ENCODE measurements at regions not wholly inside any gene's neighbourhood (a gene's known extent, or its start where the extent isn't known, plus 50 kb on each side); places are given as distances from the start of the nearest gene placed in this dataset.

- Histone ChIP-seq H3K27me3 (ENCODE audit: control insufficient read depth in 5 of 5, insufficient read depth in 4 of 5, low read length in 5 of 5) (peaks cover 6 to 30% (median 13%) of the 10 kb centered on the region in 5 donors), H3K4me1 (ENCODE audit: control insufficient read depth in 5 of 5, insufficient read depth in 5 of 5, low read length in 5 of 5) (no peaks in the 10 kb centered on the region), H3K36me3 (ENCODE audit: control insufficient read depth in 5 of 5, insufficient read depth in 5 of 5, low read length in 5 of 5) (no peaks in the 10 kb centered on the region), H3K9ac (ENCODE audit: low read length in 5 of 5) (no peak overlapping the region), H3K4me3 (ENCODE audit: low read depth in 1 of 5, low read length in 5 of 5) (no peak overlapping the region), H3K9me3 (ENCODE audit: control insufficient read depth in 5 of 5, low read length in 5 of 5) (no peaks in the 10 kb centered on the region), H3K27ac (ENCODE audit: low read depth, low read length) (no peak overlapping the region)
Measured at GRCh38 chr22:48591286-48592065, 1236.2 kb downstream of the BRD1 start.

- no peaks in the 10 kb centered on the region for H3K9me3 ChIP-seq (ENCODE audit: control insufficient read depth in 5 of 5, low read length in 5 of 5)
- no peak overlapping the region for H3K4me3 ChIP-seq (ENCODE audit: low read depth in 1 of 5, low read length in 5 of 5)
- H3K36me3 ChIP-seq (ENCODE audit: control insufficient read depth in 5 of 5, insufficient read depth in 5 of 5, low read length in 5 of 5) = no peaks in the 10 kb centered on the region
- H3K27me3 ChIP-seq (ENCODE audit: control insufficient read depth in 5 of 5, insufficient read depth in 4 of 5, low read length in 5 of 5) = peaks cover 6 to 33% (median 17%) of the 10 kb centered on the region in 5 donors
- no peak overlapping the region for H3K9ac ChIP-seq (ENCODE audit: low read length in 5 of 5)
- H3K27ac ChIP-seq (ENCODE audit: low read depth, low read length) = no peak overlapping the region
- no peaks in the 10 kb centered on the region for H3K4me1 ChIP-seq (ENCODE audit: control insufficient read depth in 5 of 5, insufficient read depth in 5 of 5, low read length in 5 of 5)
Measured at GRCh38 chr22:48589901-48590300, 1237.8 kb downstream of the BRD1 start.

- no peak overlapping the region for H3K4me3 ChIP-seq (ENCODE audit: low read depth in 1 of 5, low read length in 5 of 5)
- no peaks in the 10 kb centered on the region for H3K9me3 ChIP-seq (ENCODE audit: control insufficient read depth in 5 of 5, low read length in 5 of 5)
- H3K4me1 ChIP-seq (ENCODE audit: control insufficient read depth in 5 of 5, insufficient read depth in 5 of 5, low read length in 5 of 5) = no peaks in the 10 kb centered on the region
- H3K9ac ChIP-seq (ENCODE audit: low read length in 5 of 5) = no peak overlapping the region
- H3K36me3 ChIP-seq (ENCODE audit: control insufficient read depth in 5 of 5, insufficient read depth in 5 of 5, low read length in 5 of 5) = no peaks in the 10 kb centered on the region
- peaks cover 5 to 35% (median 17%) of the 10 kb centered on the region in 5 donors for H3K27me3 ChIP-seq (ENCODE audit: control insufficient read depth in 5 of 5, insufficient read depth in 4 of 5, low read length in 5 of 5)
- H3K27ac ChIP-seq (ENCODE audit: low read depth, low read length) = no peak overlapping the region
Measured at GRCh38 chr22:48588878-48589450, 1238.7 kb downstream of the BRD1 start.

GRCh38 chr22:48588151-48588877 is 1239.4 kb downstream of the BRD1 start:
- Histone ChIP-seq H3K9ac (ENCODE audit: low read length in 5 of 5) (no peak overlapping the region), H3K4me1 (ENCODE audit: control insufficient read depth in 5 of 5, insufficient read depth in 5 of 5, low read length in 5 of 5) (no peaks in the 10 kb centered on the region), H3K27me3 (ENCODE audit: control insufficient read depth in 5 of 5, insufficient read depth in 4 of 5, low read length in 5 of 5) (peaks cover 4 to 37% (median 20%) of the 10 kb centered on the region in 5 donors), H3K9me3 (ENCODE audit: control insufficient read depth in 5 of 5, low read length in 5 of 5) (no peaks in the 10 kb centered on the region), H3K27ac (ENCODE audit: low read depth, low read length) (no peak overlapping the region), H3K36me3 (ENCODE audit: control insufficient read depth in 5 of 5, insufficient read depth in 5 of 5, low read length in 5 of 5) (no peaks in the 10 kb centered on the region), H3K4me3 (ENCODE audit: low read depth in 1 of 5, low read length in 5 of 5) (no peak overlapping the region)

GRCh38 chr22:48587236-48587865 is 1240.3 kb downstream of the BRD1 start:
- Histone ChIP-seq H3K9ac (ENCODE audit: low read length in 5 of 5) (no peak overlapping the region), H3K9me3 (ENCODE audit: control insufficient read depth in 5 of 5, low read length in 5 of 5) (no peaks in the 10 kb centered on the region), H3K27ac (ENCODE audit: low read depth, low read length) (no peak overlapping the region), H3K4me3 (ENCODE audit: low read depth in 1 of 5, low read length in 5 of 5) (no peak overlapping the region), H3K4me1 (ENCODE audit: control insufficient read depth in 5 of 5, insufficient read depth in 5 of 5, low read length in 5 of 5) (no peaks in the 10 kb centered on the region), H3K36me3 (ENCODE audit: control insufficient read depth in 5 of 5, insufficient read depth in 5 of 5, low read length in 5 of 5) (no peaks in the 10 kb centered on the region), H3K27me3 (ENCODE audit: control insufficient read depth in 5 of 5, insufficient read depth in 4 of 5, low read length in 5 of 5) (peaks cover 4 to 37% (median 24%) of the 10 kb centered on the region in 5 donors)

- Histone ChIP-seq H3K4me3 (ENCODE audit: low read depth in 1 of 5, low read length in 5 of 5) (no peak overlapping the region), H3K27me3 (ENCODE audit: control insufficient read depth in 5 of 5, insufficient read depth in 4 of 5, low read length in 5 of 5) (peaks cover 4 to 38% (median 19%) of the 10 kb centered on the region in 5 donors), H3K9ac (ENCODE audit: low read length in 5 of 5) (no peak overlapping the region), H3K36me3 (ENCODE audit: control insufficient read depth in 5 of 5, insufficient read depth in 5 of 5, low read length in 5 of 5) (no peaks in the 10 kb centered on the region), H3K27ac (ENCODE audit: low read depth, low read length) (no peak overlapping the region), H3K9me3 (ENCODE audit: control insufficient read depth in 5 of 5, low read length in 5 of 5) (no peaks in the 10 kb centered on the region), H3K4me1 (ENCODE audit: control insufficient read depth in 5 of 5, insufficient read depth in 5 of 5, low read length in 5 of 5) (no peaks in the 10 kb centered on the region)
Measured at GRCh38 chr22:48586799-48587185, 1240.9 kb downstream of the BRD1 start.

- no peaks in the 10 kb centered on the region for H3K4me1 ChIP-seq (ENCODE audit: control insufficient read depth in 5 of 5, insufficient read depth in 5 of 5, low read length in 5 of 5)
- H3K36me3 ChIP-seq (ENCODE audit: control insufficient read depth in 5 of 5, insufficient read depth in 5 of 5, low read length in 5 of 5) = no peaks in the 10 kb centered on the region
- no peak overlapping the region for H3K9ac ChIP-seq (ENCODE audit: low read length in 5 of 5)
- H3K9me3 ChIP-seq (ENCODE audit: control insufficient read depth in 5 of 5, low read length in 5 of 5) = no peaks in the 10 kb centered on the region
- no peak overlapping the region for H3K27ac ChIP-seq (ENCODE audit: low read depth, low read length)
- H3K4me3 ChIP-seq (ENCODE audit: low read depth in 1 of 5, low read length in 5 of 5) = no peak overlapping the region
- peaks cover 4 to 41% (median 18%) of the 10 kb centered on the region in 5 donors for H3K27me3 ChIP-seq (ENCODE audit: control insufficient read depth in 5 of 5, insufficient read depth in 4 of 5, low read length in 5 of 5)
Measured at GRCh38 chr22:48585916-48586798, 1241.5 kb downstream of the BRD1 start.

GRCh38 chr22:48584170-48584569 is 1243.5 kb downstream of the BRD1 start:
- H3K27me3 ChIP-seq (ENCODE audit: control insufficient read depth in 5 of 5, insufficient read depth in 4 of 5, low read length in 5 of 5) = peaks cover 6 to 41% (median 20%) of the 10 kb centered on the region in 5 donors
- no peaks in the 10 kb centered on the region for H3K36me3 ChIP-seq (ENCODE audit: control insufficient read depth in 5 of 5, insufficient read depth in 5 of 5, low read length in 5 of 5)
- no peak overlapping the region for H3K4me3 ChIP-seq (ENCODE audit: low read depth in 1 of 5, low read length in 5 of 5)
- no peaks in the 10 kb centered on the region for H3K4me1 ChIP-seq (ENCODE audit: control insufficient read depth in 5 of 5, insufficient read depth in 5 of 5, low read length in 5 of 5)
- H3K9ac ChIP-seq (ENCODE audit: low read length in 5 of 5) = no peak overlapping the region
- H3K9me3 ChIP-seq (ENCODE audit: control insufficient read depth in 5 of 5, low read length in 5 of 5) = no peaks in the 10 kb centered on the region
- H3K27ac ChIP-seq (ENCODE audit: low read depth, low read length) = no peak overlapping the region

- Histone ChIP-seq H3K27me3 (ENCODE audit: control insufficient read depth in 5 of 5, insufficient read depth in 4 of 5, low read length in 5 of 5) (peaks cover 10 to 50% (median 28%) of the 10 kb centered on the region in 5 donors), H3K27ac (ENCODE audit: low read depth, low read length) (no peak overlapping the region), H3K9ac (ENCODE audit: low read length in 5 of 5) (no peak overlapping the region), H3K9me3 (ENCODE audit: control insufficient read depth in 5 of 5, low read length in 5 of 5) (no peaks in the 10 kb centered on the region), H3K4me1 (ENCODE audit: control insufficient read depth in 5 of 5, insufficient read depth in 5 of 5, low read length in 5 of 5) (no peaks in the 10 kb centered on the region), H3K4me3 (ENCODE audit: low read depth in 1 of 5, low read length in 5 of 5) (no peak overlapping the region), H3K36me3 (ENCODE audit: control insufficient read depth in 5 of 5, insufficient read depth in 5 of 5, low read length in 5 of 5) (no peaks in the 10 kb centered on the region)
Measured at GRCh38 chr22:48581796-48582469, 1245.7 kb downstream of the BRD1 start.
